HG02571 (cell line): ENCODE measurements at regions not wholly inside any gene's neighbourhood (a gene's known extent, or its start where the extent isn't known, plus 50 kb on each side); places are given as distances from the start of the nearest gene placed in this dataset.

Experiments used
- ATAC-seq: cut with Tn5 transposase; IDR thresholded peaks from one replicate; pipeline ENCODE4 v1.9.1; 2021; ENCODE audit warnings: mild to moderate bottlenecking, moderate library complexity; ENCODE audit not compliant: unreplicated experiment

DNA sequence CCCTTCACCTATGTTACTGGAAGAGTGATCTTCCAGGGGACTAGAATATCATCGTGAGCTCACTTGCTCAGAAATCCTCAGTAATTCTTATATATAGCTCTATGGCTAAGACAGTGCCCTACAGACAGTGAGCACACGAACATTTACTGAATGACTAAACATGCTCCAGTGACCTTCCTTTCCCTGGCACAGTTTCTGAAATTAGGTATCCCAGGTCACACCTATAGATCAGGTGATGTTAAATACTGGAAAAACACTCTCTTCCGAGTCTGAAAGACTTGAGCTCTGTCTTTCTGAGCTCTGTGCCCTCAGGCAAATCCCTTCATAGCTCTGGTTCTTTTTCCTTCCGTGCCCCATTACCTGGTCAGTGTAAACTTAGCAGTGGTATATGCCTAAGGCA is 239.4 kb upstream of the LRIG1 start:
- ATAC-seq = no peak

DNA sequence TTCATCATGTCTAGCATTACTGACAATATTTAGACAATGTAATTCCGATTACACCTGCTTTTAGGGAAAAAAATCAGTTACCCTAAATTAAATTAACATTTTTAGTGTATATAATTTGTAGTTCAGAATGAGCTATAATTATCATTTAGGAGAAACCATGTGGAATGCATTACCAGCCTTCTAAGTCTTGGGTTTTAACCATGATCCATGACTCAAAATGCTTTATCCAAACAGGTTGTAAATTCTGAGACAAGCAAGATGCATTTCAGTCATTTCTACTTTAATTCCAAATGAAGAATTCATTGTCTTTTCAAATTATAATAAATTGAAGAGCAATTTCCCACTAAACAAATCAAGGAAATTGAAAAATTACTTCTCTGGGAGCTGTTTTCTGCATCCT is 243.7 kb upstream of the LRIG1 start:
- no peak for ATAC-seq

GRCh38 chr3:66744986-66745385 is 244.2 kb upstream of the LRIG1 start:
- ATAC-seq = no peak

DNA sequence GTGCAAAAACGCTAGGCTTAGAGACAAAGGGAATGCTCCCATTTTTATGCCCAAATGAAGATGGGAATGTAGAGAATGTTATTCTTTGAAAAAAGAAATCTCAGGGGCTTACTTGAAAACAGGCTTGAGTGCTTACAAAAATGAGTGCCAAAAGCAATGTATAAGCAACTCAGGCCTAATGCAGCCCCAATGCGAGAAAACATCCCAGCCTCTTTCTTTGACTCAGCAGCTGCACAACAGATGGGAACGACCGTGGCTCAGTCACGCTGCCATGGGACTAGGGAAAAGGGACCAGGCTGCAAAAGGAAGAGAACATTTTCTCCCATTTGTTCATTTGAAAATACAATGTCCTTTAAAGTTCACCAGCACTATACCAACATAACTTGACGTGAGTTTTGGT is 246.4 kb upstream of the LRIG1 start:
- no peak for ATAC-seq

- no peak for ATAC-seq
Measured at GRCh38 chr3:66747696-66748095, 246.9 kb upstream of the LRIG1 start.

GRCh38 chr3:66748175-66748876 is 247.5 kb upstream of the LRIG1 start:
- no peak for ATAC-seq

GRCh38 chr3:66751842-66752241 is 246.3 kb upstream of the KBTBD8 start:
- ATAC-seq = no peak

DNA sequence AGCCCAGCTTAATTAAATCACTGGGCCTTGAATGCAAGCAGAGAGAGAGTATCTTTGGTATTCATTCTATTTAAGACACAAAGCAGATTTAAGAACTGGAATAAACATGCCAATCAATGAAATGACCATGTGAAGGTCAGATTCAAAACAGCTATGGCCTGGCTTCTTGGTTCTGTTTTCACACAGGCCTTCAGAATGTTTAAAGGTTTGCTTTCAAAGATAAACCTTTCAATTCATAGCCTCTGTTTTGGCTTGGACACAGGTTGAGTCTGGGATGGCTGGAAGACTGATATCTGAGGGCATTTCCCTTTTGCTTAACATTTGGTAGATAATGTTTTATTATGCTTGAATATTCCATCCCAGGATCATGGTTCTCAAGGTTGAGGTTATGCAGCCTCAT is 244.4 kb upstream of the KBTBD8 start:
- no peak for ATAC-seq

DNA sequence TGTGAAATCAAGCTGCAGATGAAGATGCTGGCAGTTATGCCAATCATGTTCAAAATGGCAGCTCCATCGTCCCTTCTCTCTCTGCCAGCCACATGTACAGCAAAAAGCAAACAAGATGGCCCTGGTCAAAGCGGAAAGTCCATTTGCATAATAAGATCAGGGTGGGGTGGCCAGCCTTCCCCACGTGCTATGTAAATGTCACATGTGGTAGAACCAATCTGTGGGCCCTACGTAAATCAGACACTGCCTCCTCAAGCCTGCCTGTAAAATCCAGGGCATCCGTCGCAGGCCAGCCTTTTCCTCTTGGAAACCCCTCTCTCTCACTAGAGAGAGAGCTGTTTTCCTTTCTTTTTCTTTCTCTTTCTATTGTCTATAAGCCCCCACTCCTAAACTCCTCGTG is 243.5 kb upstream of the KBTBD8 start:
- no peak for ATAC-seq

- no peak for ATAC-seq
Measured at GRCh38 chr3:66755924-66756323, 242.2 kb upstream of the KBTBD8 start.

DNA sequence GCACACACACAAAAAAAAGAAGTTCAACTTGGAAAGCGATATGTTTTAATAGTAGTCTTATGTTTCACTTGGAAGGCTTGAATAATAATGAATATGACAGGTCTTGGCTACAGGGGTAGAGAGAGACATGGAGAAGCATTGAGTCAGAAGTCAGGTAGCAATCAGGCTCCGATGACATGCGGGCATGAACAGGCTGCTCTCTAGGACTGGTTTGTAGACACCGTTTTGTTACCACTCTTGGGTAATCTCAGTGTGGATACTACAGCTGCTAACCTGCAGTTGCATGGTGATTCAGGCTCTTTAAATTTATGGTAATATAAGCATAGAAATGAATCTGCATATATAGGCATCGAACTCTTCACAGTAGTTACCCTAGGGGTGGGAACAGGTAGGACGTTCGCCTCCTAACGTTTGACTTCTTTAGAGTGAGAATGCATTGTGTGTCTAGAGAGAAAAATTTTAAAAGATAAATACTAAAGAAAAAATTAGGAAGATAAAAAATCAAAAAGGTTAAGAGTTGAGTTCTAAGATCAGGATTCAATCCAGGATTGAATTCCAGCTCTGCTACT is 241.6 kb upstream of the KBTBD8 start:
- no peak for ATAC-seq

- no peak for ATAC-seq
Measured at GRCh38 chr3:66761093-66761780, 236.9 kb upstream of the KBTBD8 start.

GRCh38 chr3:66762916-66763693 is 235.0 kb upstream of the KBTBD8 start:
- no peak for ATAC-seq

DNA sequence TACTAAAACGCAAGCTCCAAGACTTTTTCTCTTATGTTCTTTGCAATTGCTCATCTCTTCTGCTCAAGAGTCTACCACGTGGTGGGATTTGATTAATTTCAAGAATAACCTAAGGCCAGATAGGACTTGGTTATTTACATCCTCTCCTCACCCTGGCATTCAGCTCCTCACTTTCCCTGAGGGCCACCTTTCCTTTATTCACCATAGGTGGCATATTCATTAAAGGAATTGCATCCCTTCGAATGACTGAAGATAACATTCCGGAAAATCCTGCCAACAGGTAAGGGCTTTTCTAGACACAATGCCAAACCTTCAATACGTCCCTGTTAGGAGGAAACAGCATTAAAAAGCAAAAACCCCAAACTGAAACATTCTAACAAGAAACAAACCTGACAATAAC is 220.0 kb upstream of the KBTBD8 start:
- no peak for ATAC-seq

GRCh38 chr3:66778777-66779176 is 219.3 kb upstream of the KBTBD8 start:
- ATAC-seq = no peak

GRCh38 chr3:66785191-66785909 is 212.8 kb upstream of the KBTBD8 start:
- no peak for ATAC-seq

- no peak for ATAC-seq
Measured at GRCh38 chr3:66789580-66790237, 208.4 kb upstream of the KBTBD8 start.

- no peak for ATAC-seq
Measured at GRCh38 chr3:66792086-66792485, 206.0 kb upstream of the KBTBD8 start.

DNA sequence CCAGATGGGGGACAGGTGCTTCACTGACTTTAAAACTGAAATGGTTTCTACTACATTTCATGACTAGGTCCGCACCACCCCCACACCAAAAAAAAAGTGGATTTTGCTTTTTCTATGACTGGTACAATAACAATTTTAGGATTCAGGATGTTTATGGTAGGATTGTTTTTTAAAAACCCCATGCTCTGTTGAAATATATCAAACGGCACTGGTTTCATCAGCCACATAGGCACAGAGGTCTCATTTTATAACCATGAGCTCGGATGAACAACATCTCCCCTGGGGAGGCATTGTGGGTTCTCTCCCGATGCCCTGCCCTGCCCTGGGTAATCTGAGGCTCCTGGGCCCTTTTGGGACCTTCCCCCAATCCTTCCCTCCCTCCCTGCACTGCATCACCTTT is 202.7 kb upstream of the KBTBD8 start:
- no peak for ATAC-seq

DNA sequence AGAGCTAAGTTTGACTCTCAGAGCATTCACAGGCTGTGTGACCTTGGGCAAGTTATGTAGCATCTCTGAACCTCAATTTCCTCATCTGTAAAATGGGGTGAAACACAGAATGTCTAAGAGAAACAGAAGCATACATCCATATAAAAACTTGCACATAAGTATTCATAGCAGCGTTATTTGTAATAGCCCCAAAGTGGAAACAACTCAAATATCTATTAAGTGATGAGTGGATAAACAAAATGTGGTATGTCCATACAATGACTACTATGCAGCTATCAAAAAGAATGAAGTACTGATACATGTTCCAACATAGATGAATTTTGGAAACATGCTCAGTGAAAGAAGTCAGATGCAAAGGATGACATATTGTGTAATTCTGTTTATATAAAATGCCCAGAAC is 201.8 kb upstream of the KBTBD8 start:
- no peak for ATAC-seq
